ENCODE measurements at regions not wholly inside any gene's neighbourhood (a gene's known extent, or its start where the extent isn't known, plus 50 kb on each side); places are given as distances from the start of the nearest gene placed in this dataset.

- DNase-seq: no peak
These were observed 353.0 kb downstream of the IDS start for GRCh38 chrX:149151805-149152757.

- DNase-seq: no peak
These were observed 359.2 kb downstream of the IDS start for GRCh38 chrX:149145845-149146285.

- no peak for DNase-seq
These were observed 373.3 kb downstream of the IDS start for GRCh38 chrX:149131774-149132173.

GRCh38 chrX:149129767-149130166 lies 375.3 kb downstream of the IDS start:
- DNase-seq: no peak

- no peak for DNase-seq
These were observed 380.5 kb downstream of the IDS start for GRCh38 chrX:149124526-149125108.

GRCh38 chrX:149121206-149121920 lies 383.7 kb downstream of the IDS start:
- DNase-seq: no peak

GRCh38 chrX:149120459-149120858 lies 384.6 kb downstream of the IDS start:
- DNase-seq: no peak

- no peak for DNase-seq
These were observed 390.2 kb downstream of the IDS start for GRCh38 chrX:149114874-149115273.

- no peak for DNase-seq
These were observed 391.1 kb downstream of the IDS start for GRCh38 chrX:149114001-149114400.

GRCh38 chrX:149097786-149098185 lies 407.3 kb downstream of the IDS start:
- DNase-seq: no peak

GRCh38 chrX:149092179-149092578 lies 412.9 kb downstream of the IDS start:
- no peak for DNase-seq

- no peak for DNase-seq
These were observed 425.2 kb downstream of the IDS start for GRCh38 chrX:149079805-149080406.

GRCh38 chrX:149074398-149074797 lies 430.7 kb downstream of the IDS start:
- no peak for DNase-seq

GRCh38 chrX:149073479-149073878 lies 431.6 kb downstream of the IDS start:
- no peak for DNase-seq

GRCh38 chrX:149069899-149070298 lies 435.2 kb downstream of the IDS start:
- no peak for DNase-seq

- DNase-seq: no peak
These were observed 444.2 kb downstream of the IDS start for GRCh38 chrX:149060921-149061320.

Measured in CD4-positive, alpha-beta T cell treated with Interleukin-17A for 4 hours (primary cell).